ENCODE measurements at regions not wholly inside any gene's neighbourhood (a gene's known extent, or its start where the extent isn't known, plus 50 kb on each side); places are given as distances from the start of the nearest gene placed in this dataset.
"Not testable (repeated sequence)": the region's sequence is repeated elsewhere in the genome, so short reads cannot be mapped to it uniquely, and the experiment has no call there.

DNA sequence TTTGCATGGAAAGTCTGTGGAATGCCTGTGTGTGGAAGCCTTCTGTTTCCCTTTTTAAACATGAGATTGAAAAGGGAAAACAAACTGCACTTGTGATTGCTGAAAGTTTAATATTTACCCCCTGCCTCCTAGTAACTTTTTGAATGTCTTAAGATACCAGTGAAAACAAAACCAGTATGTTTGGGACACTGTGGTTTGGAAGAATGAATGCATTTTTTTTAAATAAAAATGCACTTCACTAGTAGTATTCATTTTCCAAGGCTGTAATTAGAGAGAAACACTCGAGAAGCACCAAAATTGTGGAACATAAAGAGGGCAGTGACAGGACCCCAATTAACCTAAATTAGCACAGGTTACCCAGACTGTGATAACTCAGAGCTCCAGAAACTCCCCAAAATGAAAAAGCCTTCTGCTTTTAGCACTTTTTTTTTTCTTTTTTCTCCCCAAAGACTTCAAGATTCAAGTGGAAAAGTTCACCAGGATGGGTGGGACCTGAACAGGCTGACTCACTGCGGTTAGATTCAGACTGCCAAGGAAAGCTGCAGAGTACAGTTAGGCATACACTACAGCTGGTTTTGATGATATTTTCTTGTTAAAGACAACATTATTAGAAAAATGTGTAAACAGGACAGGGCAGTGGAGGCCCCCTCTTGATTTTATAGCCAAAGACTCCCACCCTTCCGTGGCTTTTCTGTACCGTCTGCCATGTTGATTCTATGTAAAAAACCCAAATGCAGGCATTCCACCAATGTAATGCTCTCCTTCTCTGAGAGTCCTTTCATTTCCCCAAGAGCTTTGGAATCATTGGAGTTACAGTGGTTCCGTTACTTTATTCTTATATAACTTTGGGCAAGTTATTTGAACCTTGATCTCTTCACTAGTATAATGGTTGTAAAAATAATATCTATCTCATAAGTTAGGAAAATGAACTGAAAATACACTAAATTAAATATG is 151.8 kb upstream of the NBPF9 start:
- H3K27ac ChIP-seq (ENCODE audit: low read depth, low read length); H3K79me2 ChIP-seq (ENCODE audit: insufficient read depth, low read length); H3K4me2 ChIP-seq (ENCODE audit: low read depth, low read length, poor library complexity, severe bottlenecking); H3K9ac ChIP-seq (ENCODE audit: low read length); H3K27me3 ChIP-seq (ENCODE audit: low read length); H4K20me1 ChIP-seq (ENCODE audit: low read depth, low read length); H3K4me3 ChIP-seq (ENCODE audit: insufficient read depth, low read length, poor library complexity, severe bottlenecking); H3K9me3 ChIP-seq (ENCODE audit: insufficient read depth, low read length); H3K9me2 ChIP-seq (replicated peaks; ENCODE audit: insufficient read depth, low read length); H3K36me3 ChIP-seq (ENCODE audit: low read length); H3F3A ChIP-seq (ENCODE audit: insufficient read depth); H2AFZ ChIP-seq (ENCODE audit: low read depth, low read length, severe bottlenecking): not testable (repeated sequence)

- not testable (repeated sequence) for H3K27ac ChIP-seq (ENCODE audit: low read depth, low read length); H3K4me3 ChIP-seq (ENCODE audit: insufficient read depth, low read length, poor library complexity, severe bottlenecking)
Observed at GRCh38 chr1:149260284-149260683, 156.9 kb upstream of the NBPF9 start.

GRCh38 chr1:149260736-149261340 is 157.5 kb upstream of the NBPF9 start:
- not testable (repeated sequence) for H3F3A ChIP-seq (ENCODE audit: insufficient read depth); H3K27ac ChIP-seq (ENCODE audit: low read depth, low read length); H3K79me2 ChIP-seq (ENCODE audit: insufficient read depth, low read length); H2AFZ ChIP-seq (ENCODE audit: low read depth, low read length, severe bottlenecking); H3K9me2 ChIP-seq (replicated peaks; ENCODE audit: insufficient read depth, low read length); H4K20me1 ChIP-seq (ENCODE audit: low read depth, low read length); H3K9ac ChIP-seq (ENCODE audit: low read length); H3K4me2 ChIP-seq (ENCODE audit: low read depth, low read length, poor library complexity, severe bottlenecking); H3K4me3 ChIP-seq (ENCODE audit: insufficient read depth, low read length, poor library complexity, severe bottlenecking); H3K9me3 ChIP-seq (ENCODE audit: insufficient read depth, low read length); H3K36me3 ChIP-seq (ENCODE audit: low read length); H3K27me3 ChIP-seq (ENCODE audit: low read length)

More at GRCh38 chr1:149260284-149260683, 156.9 kb upstream of the NBPF9 start:
- not testable (repeated sequence) for H3K9me3 ChIP-seq (ENCODE audit: insufficient read depth, low read length); H3K36me3 ChIP-seq (ENCODE audit: low read length); H4K20me1 ChIP-seq (ENCODE audit: low read depth, low read length); H3K27me3 ChIP-seq (ENCODE audit: low read length); H3K9me2 ChIP-seq (replicated peaks; ENCODE audit: insufficient read depth, low read length); H2AFZ ChIP-seq (ENCODE audit: low read depth, low read length, severe bottlenecking); H3F3A ChIP-seq (ENCODE audit: insufficient read depth); H3K4me2 ChIP-seq (ENCODE audit: low read depth, low read length, poor library complexity, severe bottlenecking); H3K79me2 ChIP-seq (ENCODE audit: insufficient read depth, low read length); H3K9ac ChIP-seq (ENCODE audit: low read length)

- not testable (repeated sequence) for H3F3A ChIP-seq (ENCODE audit: insufficient read depth); H3K9me2 ChIP-seq (replicated peaks; ENCODE audit: insufficient read depth, low read length); H3K79me2 ChIP-seq (ENCODE audit: insufficient read depth, low read length); H3K36me3 ChIP-seq (ENCODE audit: low read length); H3K27me3 ChIP-seq (ENCODE audit: low read length); H3K4me2 ChIP-seq (ENCODE audit: low read depth, low read length, poor library complexity, severe bottlenecking); H2AFZ ChIP-seq (ENCODE audit: low read depth, low read length, severe bottlenecking); H3K4me3 ChIP-seq (ENCODE audit: insufficient read depth, low read length, poor library complexity, severe bottlenecking); H3K9me3 ChIP-seq (ENCODE audit: insufficient read depth, low read length); H4K20me1 ChIP-seq (ENCODE audit: low read depth, low read length); H3K27ac ChIP-seq (ENCODE audit: low read depth, low read length); H3K9ac ChIP-seq (ENCODE audit: low read length)
Observed at GRCh38 chr1:149267287-149267686, 163.9 kb upstream of the NBPF9 start.

DNA sequence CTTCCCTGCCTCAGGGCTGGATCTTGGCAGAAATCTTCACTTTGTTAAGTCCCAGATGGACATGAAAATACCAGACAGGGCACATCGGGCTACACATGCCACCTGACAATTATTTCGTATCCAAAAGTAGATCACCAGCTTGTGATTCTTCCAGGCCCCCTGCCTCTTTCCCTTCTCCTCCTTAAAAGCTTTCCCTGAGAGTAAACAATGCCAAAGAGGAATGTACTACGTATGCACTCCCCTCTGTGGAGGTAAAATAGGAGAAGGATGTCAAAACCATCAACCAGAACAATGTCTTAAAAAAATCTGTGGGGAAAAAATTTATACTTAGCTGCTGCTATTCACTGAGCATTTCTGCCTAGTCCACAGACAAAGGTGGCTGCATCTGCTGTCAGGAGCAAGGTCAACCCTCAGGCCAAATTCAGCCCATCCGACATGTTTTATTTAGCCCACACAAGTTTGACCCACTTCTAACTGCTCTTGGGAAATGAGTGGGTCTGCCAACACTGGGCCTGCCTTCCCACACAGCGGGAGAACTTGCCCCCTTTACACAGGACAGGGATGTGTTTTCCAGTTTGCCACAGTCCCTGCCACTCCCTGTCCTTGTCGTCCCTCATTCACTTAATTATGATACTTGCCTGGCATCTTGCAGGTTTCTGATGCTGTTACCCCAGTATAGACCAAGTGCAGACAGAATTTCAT is 165.8 kb upstream of the NBPF9 start:
- H3K9me2 ChIP-seq (replicated peaks; ENCODE audit: insufficient read depth, low read length); H4K20me1 ChIP-seq (ENCODE audit: low read depth, low read length); H3K79me2 ChIP-seq (ENCODE audit: insufficient read depth, low read length); H3F3A ChIP-seq (ENCODE audit: insufficient read depth); H3K4me2 ChIP-seq (ENCODE audit: low read depth, low read length, poor library complexity, severe bottlenecking); H3K27ac ChIP-seq (ENCODE audit: low read depth, low read length); H3K36me3 ChIP-seq (ENCODE audit: low read length); H3K4me3 ChIP-seq (ENCODE audit: insufficient read depth, low read length, poor library complexity, severe bottlenecking); H3K27me3 ChIP-seq (ENCODE audit: low read length); H3K9ac ChIP-seq (ENCODE audit: low read length); H3K9me3 ChIP-seq (ENCODE audit: insufficient read depth, low read length); H2AFZ ChIP-seq (ENCODE audit: low read depth, low read length, severe bottlenecking): not testable (repeated sequence)

DNA sequence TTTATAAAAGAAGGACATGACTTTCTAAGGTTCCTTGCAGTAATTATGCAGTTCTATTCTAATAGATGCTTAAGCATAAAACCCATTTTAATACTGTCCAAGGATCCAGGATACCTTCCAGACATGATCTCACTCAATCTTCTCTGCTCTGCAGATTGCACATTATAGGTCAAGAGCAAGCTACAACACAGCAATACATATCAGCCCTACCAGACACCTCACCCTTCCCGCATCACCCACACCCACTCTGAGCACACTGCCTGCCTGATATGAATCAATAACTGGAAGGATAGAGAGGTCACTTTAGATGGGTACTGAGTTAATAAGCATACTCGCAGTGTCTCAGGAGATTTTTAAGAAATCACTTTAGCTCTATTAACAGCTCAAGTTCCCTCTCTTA is 166.5 kb upstream of the NBPF9 start:
- not testable (repeated sequence) for H3K4me3 ChIP-seq (ENCODE audit: insufficient read depth, low read length, poor library complexity, severe bottlenecking); H3K27me3 ChIP-seq (ENCODE audit: low read length); H3K79me2 ChIP-seq (ENCODE audit: insufficient read depth, low read length)

GRCh38 chr1:149274493-149274892 is 171.1 kb upstream of the NBPF9 start:
- not testable (repeated sequence) for H2AFZ ChIP-seq (ENCODE audit: low read depth, low read length, severe bottlenecking); H3K27me3 ChIP-seq (ENCODE audit: low read length); H3K4me3 ChIP-seq (ENCODE audit: insufficient read depth, low read length, poor library complexity, severe bottlenecking); H3K9me2 ChIP-seq (replicated peaks; ENCODE audit: insufficient read depth, low read length); H3K27ac ChIP-seq (ENCODE audit: low read depth, low read length); H3K9me3 ChIP-seq (ENCODE audit: insufficient read depth, low read length); H4K20me1 ChIP-seq (ENCODE audit: low read depth, low read length); H3K36me3 ChIP-seq (ENCODE audit: low read length); H3K9ac ChIP-seq (ENCODE audit: low read length); H3K79me2 ChIP-seq (ENCODE audit: insufficient read depth, low read length); H3F3A ChIP-seq (ENCODE audit: insufficient read depth); H3K4me2 ChIP-seq (ENCODE audit: low read depth, low read length, poor library complexity, severe bottlenecking)

More for the DNA sequence above, 166.5 kb upstream of the NBPF9 start:
- H3K4me2 ChIP-seq (ENCODE audit: low read depth, low read length, poor library complexity, severe bottlenecking); H3K9me2 ChIP-seq (replicated peaks; ENCODE audit: insufficient read depth, low read length); H3K27ac ChIP-seq (ENCODE audit: low read depth, low read length); H3K9ac ChIP-seq (ENCODE audit: low read length); H3K9me3 ChIP-seq (ENCODE audit: insufficient read depth, low read length); H3K36me3 ChIP-seq (ENCODE audit: low read length); H2AFZ ChIP-seq (ENCODE audit: low read depth, low read length, severe bottlenecking); H3F3A ChIP-seq (ENCODE audit: insufficient read depth); H4K20me1 ChIP-seq (ENCODE audit: low read depth, low read length): not testable (repeated sequence)

DNA sequence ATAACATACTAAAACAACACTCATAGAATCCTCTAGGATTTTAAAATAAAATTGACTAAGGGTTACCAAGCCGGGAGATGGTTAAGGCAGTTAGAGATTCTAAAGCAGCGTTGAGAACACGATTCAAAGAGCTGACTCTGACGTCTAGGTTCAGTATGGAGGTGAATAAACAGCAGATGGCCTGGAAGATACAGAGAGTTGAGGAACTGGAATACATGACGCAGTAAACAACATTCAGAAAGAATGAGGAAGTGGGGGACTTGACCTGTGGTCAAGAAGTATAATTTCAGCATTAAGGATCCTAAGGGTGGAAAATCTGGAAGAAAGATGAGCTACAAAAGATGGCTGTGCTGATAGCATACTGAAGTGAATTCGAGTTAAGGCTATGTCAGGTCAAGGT is 172.5 kb upstream of the NBPF9 start:
- H2AFZ ChIP-seq (ENCODE audit: low read depth, low read length, severe bottlenecking); H3K36me3 ChIP-seq (ENCODE audit: low read length); H3K79me2 ChIP-seq (ENCODE audit: insufficient read depth, low read length); H3K9me3 ChIP-seq (ENCODE audit: insufficient read depth, low read length); H3K27me3 ChIP-seq (ENCODE audit: low read length); H3F3A ChIP-seq (ENCODE audit: insufficient read depth); H3K4me3 ChIP-seq (ENCODE audit: insufficient read depth, low read length, poor library complexity, severe bottlenecking); H3K27ac ChIP-seq (ENCODE audit: low read depth, low read length); H3K9me2 ChIP-seq (replicated peaks; ENCODE audit: insufficient read depth, low read length); H3K4me2 ChIP-seq (ENCODE audit: low read depth, low read length, poor library complexity, severe bottlenecking); H4K20me1 ChIP-seq (ENCODE audit: low read depth, low read length); H3K9ac ChIP-seq (ENCODE audit: low read length): not testable (repeated sequence)
